Loucy (cell line): ENCODE measurements at regions not wholly inside any gene's neighbourhood (a gene's known extent, or its start where the extent isn't known, plus 50 kb on each side); places are given as distances from the start of the nearest gene placed in this dataset.

Source experiments
- EZH2phosphoT487 ChIP-seq: fragments of 200-600 bp; IDR thresholded peaks from 2 replicates; pipeline ENCODE4 v1.6.1; 2018; ENCODE audit warnings: antibody characterized with exemption, mild to moderate bottlenecking, moderate library complexity, borderline replicate concordance
- TF ChIP-seq, protein P1 (sequence below): fragments of 200-600 bp; sonication (generic); conservative IDR thresholded peaks from 2 replicates; pipeline ENCODE4 v1.5.1; 2014; ENCODE audit warnings: mild to moderate bottlenecking, antibody characterized with exemption, low read length

GRCh38 chr12:91896286-91897024 lies 249.2 kb downstream of the BTG1 start:
- TF ChIP-seq, protein P1, sequence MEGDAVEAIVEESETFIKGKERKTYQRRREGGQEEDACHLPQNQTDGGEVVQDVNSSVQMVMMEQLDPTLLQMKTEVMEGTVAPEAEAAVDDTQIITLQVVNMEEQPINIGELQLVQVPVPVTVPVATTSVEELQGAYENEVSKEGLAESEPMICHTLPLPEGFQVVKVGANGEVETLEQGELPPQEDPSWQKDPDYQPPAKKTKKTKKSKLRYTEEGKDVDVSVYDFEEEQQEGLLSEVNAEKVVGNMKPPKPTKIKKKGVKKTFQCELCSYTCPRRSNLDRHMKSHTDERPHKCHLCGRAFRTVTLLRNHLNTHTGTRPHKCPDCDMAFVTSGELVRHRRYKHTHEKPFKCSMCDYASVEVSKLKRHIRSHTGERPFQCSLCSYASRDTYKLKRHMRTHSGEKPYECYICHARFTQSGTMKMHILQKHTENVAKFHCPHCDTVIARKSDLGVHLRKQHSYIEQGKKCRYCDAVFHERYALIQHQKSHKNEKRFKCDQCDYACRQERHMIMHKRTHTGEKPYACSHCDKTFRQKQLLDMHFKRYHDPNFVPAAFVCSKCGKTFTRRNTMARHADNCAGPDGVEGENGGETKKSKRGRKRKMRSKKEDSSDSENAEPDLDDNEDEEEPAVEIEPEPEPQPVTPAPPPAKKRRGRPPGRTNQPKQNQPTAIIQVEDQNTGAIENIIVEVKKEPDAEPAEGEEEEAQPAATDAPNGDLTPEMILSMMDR = no peak
- no peak for TF ChIP-seq EZH2phosphoT487
